Retina (tissue), 1 donor: ENCODE measurements at regions not wholly inside any gene's neighbourhood (a gene's known extent, or its start where the extent isn't known, plus 50 kb on each side); places are given as distances from the start of the nearest gene placed in this dataset.

Experiments used
- DNase-seq: peaks from one replicate; pipeline ENCODE4 v3.0.0-alpha.2; 2016

DNA sequence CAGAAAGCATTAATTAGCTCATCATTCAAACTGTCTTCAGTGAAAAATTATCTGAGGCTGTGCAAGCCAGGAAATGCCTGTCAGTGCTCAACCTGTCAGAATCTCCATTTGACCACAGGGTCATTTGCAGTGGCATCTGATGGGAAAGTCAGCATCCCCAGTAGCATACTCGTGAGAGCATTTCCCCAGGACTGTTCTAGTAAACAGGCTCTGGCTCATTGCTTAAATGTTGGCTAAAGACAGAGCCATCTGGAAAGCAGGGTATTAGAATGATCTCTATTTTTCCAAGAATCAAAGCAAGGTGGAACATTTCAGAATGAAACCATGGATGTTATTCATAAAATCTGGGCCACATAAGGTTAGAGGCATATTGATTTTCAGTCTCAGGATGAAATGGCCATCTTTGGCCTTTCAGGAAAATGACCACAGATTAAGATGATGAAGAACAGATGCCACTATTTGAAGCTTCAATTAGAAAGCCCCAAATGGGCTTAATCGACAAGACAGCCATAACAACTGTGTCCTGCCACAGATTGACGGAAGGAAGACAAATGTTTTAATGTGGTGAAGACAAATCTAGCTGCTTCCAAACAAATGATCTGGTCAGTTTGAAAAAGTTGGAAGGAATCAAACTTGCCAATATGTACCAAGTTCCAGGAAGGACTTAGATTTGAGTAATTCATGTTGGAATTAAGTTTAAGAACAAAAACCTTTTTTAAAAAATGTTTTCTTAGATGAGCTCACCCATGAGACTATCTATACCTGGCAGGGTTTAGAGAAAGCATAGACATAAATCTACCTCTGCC lies 94.0 kb upstream of the FAR2 start:
- peak; percentile 43 for DNase-seq

- DNase-seq = peak; percentile 54
These were observed 83.0 kb upstream of the FAR2 start for GRCh38 chr12:29066011-29066588.

- DNase-seq = no peak
These were observed 81.6 kb upstream of the FAR2 start for GRCh38 chr12:29067430-29067829.

DNA sequence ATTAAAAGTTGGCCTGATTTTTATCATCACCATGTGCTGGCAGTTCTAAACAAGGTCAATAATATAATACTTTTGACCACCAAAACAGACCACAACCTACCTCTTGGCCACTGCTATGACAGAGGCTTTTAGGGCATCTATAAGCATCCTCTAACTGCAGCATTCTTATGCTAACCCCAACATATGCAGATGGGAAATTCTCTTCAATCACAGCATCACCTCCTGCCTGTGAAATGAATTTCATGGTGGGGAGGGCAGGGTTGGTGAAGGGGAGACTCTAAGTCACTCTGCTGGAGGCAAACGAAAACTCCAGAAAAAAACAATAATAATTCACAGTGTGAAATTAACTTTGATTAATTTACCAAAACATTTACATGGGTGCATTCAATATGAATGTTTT lies 78.8 kb upstream of the FAR2 start:
- no peak for DNase-seq

GRCh38 chr12:29071099-29071498 lies 78.0 kb upstream of the FAR2 start:
- no peak for DNase-seq

DNA sequence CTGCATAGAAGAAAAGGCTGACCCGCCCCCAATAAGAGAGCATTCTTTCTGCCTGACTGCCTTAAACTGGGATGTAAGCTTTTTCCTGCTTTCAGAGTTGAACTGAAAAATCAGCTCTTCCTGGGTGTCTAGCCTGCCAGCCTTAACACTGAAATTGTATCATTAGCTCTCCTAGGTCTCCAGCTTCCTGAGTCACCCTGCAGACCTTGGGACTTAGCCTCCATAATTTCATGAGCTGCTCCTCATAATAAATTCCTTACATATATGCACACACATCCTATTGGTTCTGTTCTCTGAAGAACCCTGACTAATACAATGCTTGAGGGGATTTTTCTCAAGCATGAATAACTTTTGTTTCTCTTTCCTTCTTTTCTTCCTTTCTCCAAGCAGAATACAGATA lies 76.4 kb upstream of the FAR2 start:
- DNase-seq = no peak

DNA sequence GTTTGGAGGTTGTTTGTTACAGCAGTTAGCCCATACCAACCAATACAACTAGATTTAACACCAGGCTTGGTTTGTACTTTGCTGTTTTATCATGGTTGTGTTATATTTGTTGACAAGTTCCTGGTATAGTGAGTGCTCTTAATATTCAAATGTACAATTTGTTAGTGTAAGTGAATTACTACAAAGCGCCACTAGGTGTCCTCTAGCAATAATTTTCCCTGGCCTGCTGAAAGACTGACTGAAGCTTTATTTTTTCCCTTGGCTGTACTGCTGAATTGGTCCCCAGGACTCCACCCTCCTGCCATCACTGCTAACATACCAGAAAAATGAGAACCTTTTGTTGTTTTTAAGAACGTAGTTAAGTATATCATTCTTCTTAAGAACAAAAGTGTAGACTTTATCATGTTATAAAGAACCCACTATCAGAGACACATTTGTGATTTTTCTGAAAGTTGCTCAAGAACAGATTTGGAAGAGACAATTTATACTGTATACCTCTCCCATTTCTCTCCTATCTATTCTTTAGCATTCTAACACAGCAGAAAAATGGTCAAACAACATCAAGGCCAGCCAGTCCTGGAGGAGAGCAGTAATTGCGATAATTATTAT lies 75.3 kb upstream of the FAR2 start:
- DNase-seq = peak; percentile 54

DNA sequence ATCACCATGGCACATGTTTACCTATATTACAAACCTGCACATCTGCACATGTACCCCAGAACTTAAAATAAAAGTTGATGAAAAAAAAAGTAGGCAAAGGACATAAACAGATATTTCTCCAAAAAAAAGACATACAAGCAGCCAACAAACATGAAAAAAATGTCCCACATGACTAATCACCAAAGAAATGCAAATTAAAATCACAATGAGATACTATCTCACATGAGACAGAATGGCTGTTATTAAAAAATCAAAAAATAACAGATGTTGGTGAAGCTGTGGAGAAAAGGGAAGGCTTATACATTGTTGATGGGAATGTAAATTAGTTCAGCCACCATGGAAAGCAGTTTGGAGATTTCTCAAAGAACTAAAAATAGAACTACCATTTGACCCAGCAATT lies 68.0 kb upstream of the FAR2 start:
- DNase-seq = no peak

DNA sequence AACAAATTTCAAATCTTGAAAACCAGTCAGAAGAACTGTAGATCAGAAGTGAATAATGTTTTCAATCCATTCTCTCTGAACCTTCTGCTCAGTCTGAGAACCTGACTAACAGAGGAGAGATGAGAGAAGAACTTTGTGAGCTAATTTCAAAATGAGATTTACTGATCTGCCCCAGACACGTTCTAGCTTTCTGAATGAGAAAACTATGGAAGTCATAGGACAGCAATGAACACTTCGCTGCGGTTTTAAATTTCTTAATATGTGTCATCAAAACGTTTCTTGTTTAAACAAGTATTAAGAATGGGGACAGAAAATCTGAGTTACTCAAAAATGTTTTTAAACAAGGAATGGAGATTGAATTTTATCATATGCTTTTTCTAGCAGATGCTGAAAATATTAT lies 66.6 kb upstream of the FAR2 start:
- DNase-seq = no peak

GRCh38 chr12:29086325-29087271 lies 62.5 kb upstream of the FAR2 start:
- no peak for DNase-seq

DNA sequence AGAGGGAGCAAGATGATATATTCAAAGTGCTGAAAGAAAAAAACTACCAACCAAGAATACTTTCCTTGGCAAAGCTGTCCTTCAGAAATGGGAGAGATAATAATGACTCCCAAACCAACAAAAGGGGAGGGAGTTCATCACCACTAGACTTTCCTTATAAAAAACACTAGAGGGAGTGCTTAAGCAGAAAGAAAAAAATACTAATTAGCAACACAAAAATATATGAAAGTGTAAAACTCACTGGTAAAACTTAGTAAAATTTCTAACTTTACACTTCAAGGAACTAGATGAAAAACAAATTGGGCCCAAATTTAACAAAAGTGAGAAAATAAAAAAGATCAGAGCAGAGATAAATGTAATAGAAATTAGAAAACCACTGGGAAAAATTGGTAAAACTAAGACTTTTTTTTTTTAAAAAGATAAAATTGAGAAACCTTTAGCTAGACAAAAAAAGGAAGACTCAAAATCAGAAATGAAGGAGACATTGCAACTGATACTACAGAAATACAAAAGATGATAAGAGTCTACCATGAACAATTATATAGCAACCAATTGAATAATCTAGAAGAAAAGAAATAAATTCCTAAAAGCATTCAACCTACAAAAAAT lies 60.4 kb upstream of the FAR2 start:
- no peak for DNase-seq
